ENCODE measurements at regions not wholly inside any gene's neighbourhood (a gene's known extent, or its start where the extent isn't known, plus 50 kb on each side); places are given as distances from the start of the nearest gene placed in this dataset.

DNA sequence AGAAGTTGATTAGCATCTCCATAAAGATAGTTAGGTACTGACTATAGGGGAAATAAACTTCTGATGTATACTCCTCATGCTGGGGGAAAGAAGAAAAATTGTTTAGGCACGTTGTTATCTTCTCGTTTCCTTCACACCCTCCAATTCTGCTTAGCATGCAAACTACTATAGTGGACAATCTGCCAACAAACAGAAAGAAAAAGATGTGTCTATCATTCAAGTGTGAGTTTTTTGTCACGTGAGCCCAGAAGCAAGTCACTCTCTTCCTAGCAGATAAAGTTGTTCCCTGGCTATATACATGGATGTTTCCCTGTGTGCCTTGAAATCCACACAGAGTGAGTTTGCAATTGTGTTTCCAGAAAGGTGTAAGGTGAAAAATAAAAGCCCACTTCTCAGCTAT, 318.4 kb downstream of the CWC27 start:
- TF ChIP-seq, protein P1, sequence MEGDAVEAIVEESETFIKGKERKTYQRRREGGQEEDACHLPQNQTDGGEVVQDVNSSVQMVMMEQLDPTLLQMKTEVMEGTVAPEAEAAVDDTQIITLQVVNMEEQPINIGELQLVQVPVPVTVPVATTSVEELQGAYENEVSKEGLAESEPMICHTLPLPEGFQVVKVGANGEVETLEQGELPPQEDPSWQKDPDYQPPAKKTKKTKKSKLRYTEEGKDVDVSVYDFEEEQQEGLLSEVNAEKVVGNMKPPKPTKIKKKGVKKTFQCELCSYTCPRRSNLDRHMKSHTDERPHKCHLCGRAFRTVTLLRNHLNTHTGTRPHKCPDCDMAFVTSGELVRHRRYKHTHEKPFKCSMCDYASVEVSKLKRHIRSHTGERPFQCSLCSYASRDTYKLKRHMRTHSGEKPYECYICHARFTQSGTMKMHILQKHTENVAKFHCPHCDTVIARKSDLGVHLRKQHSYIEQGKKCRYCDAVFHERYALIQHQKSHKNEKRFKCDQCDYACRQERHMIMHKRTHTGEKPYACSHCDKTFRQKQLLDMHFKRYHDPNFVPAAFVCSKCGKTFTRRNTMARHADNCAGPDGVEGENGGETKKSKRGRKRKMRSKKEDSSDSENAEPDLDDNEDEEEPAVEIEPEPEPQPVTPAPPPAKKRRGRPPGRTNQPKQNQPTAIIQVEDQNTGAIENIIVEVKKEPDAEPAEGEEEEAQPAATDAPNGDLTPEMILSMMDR (IDR thresholded peaks at IDR 0.05; ENCODE audit: low read depth, low read length) = no peak
- no peak for TF ChIP-seq POLR2A (IDR thresholded peaks at IDR 0.05; ENCODE audit: extremely low read depth, insufficient read length)
- TF ChIP-seq MYC (IDR thresholded peaks at IDR 0.05; ENCODE audit: low read depth, low read length) = no peak
- TF ChIP-seq, protein P2, sequence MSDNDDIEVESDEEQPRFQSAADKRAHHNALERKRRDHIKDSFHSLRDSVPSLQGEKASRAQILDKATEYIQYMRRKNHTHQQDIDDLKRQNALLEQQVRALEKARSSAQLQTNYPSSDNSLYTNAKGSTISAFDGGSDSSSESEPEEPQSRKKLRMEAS (IDR thresholded peaks at IDR 0.05; ENCODE audit: low read depth, low read length) = no peak
